NB4 (cell line): ENCODE measurements at regions not wholly inside any gene's neighbourhood (a gene's known extent, or its start where the extent isn't known, plus 50 kb on each side); places are given as distances from the start of the nearest gene placed in this dataset.

ENCODE experiments used
- MYC ChIP-seq: IDR thresholded peaks from 2 replicates; pipeline ENCODE4 v1.6.1; 2011; ENCODE audit warnings: low read depth, low read length
- POLR2A ChIP-seq: IDR thresholded peaks from 2 replicates; pipeline ENCODE4 v1.6.1; 2011; ENCODE audit warnings: mild to moderate bottlenecking; ENCODE audit not compliant: insufficient read length; ENCODE audit errors: extremely low read depth
- TF ChIP-seq, protein P1 (sequence below): IDR thresholded peaks from one replicate; pipeline ENCODE4 v1.5.1; 2012; ENCODE audit warnings: low read depth, low read length
- TF ChIP-seq, protein P2 (sequence below): IDR thresholded peaks from 2 replicates; pipeline ENCODE4 v1.6.1; 2011; ENCODE audit warnings: low read depth, low read length

DNA sequence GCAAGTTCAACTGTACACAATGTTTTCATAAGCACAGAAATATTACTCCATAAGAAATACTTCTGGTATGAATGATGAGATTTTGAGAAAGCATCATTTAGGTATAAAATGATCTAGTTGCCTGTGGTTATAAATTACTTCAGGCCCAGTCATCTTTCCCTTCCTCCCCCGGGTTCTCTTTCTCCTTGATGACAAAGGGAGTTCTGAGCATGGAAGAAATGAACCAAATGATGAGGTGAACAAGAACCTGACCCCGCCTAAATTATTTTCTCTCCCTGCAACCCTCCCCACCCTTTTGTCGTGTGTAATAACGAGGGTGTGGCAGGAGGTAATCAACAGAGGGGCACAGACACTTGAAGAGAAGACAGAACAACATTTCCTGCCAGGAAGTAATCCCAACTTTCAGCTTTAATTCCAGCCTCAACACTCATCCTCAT is 319.6 kb upstream of the SP8 start:
- TF ChIP-seq, protein P1, sequence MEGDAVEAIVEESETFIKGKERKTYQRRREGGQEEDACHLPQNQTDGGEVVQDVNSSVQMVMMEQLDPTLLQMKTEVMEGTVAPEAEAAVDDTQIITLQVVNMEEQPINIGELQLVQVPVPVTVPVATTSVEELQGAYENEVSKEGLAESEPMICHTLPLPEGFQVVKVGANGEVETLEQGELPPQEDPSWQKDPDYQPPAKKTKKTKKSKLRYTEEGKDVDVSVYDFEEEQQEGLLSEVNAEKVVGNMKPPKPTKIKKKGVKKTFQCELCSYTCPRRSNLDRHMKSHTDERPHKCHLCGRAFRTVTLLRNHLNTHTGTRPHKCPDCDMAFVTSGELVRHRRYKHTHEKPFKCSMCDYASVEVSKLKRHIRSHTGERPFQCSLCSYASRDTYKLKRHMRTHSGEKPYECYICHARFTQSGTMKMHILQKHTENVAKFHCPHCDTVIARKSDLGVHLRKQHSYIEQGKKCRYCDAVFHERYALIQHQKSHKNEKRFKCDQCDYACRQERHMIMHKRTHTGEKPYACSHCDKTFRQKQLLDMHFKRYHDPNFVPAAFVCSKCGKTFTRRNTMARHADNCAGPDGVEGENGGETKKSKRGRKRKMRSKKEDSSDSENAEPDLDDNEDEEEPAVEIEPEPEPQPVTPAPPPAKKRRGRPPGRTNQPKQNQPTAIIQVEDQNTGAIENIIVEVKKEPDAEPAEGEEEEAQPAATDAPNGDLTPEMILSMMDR: no peak
- TF ChIP-seq POLR2A (no peak), MYC (no peak)
- TF ChIP-seq, protein P2, sequence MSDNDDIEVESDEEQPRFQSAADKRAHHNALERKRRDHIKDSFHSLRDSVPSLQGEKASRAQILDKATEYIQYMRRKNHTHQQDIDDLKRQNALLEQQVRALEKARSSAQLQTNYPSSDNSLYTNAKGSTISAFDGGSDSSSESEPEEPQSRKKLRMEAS: no peak
